ENCODE measurements at regions not wholly inside any gene's neighbourhood (a gene's known extent, or its start where the extent isn't known, plus 50 kb on each side); places are given as distances from the start of the nearest gene placed in this dataset.

GRCh38 chr1:234865171-234866006 lies 255.4 kb upstream of the IRF2BP2 start:
- H3K9ac ChIP-seq (ENCODE audit: extremely low read depth, insufficient read length, low read length), result no peak overlapping the region
- H3K4me1 Mint-ChIP-seq, result 0 out of 4 replicates have a peak, but pooled peaks cover 2 to 5% of the 10 kb centered on the region in 2 experiments
- DNase-seq, result no peak

More at GRCh38 chr1:234865171-234866006, 255.4 kb upstream of the IRF2BP2 start:
- Histone ChIP-seq H3K56ac (ENCODE audit: insufficient read length, low read depth, low read length) (no peak overlapping the region), H3K14ac (ENCODE audit: insufficient read depth, low read length) (no peak overlapping the region), H2AFZ (ENCODE audit: low read length) (no peak overlapping the region), H2BK15ac (ENCODE audit: low read depth, low read length) (no peak overlapping the region), H3K27me3 (ENCODE audit: insufficient read depth, low read length) (no peaks in the 10 kb centered on the region), H2BK5ac (ENCODE audit: insufficient read length, low read length) (no peak overlapping the region), H3K79me2 (ENCODE audit: insufficient read depth, low read length) (no peaks in the 10 kb centered on the region), H4K91ac (ENCODE audit: insufficient read length, low read depth, low read length) (no peak overlapping the region), H3K4me2 (ENCODE audit: insufficient read depth, insufficient read length, low read length) (no peak overlapping the region), H3K23ac (ENCODE audit: insufficient read length, low read depth, low read length) (no peak overlapping the region), H2BK20ac (ENCODE audit: low read depth, low read length, poor library complexity, severe bottlenecking) (no peak overlapping the region), H3K4me1 (ENCODE audit: insufficient read depth, low read length) (no peaks in the 10 kb centered on the region), H3K4ac (ENCODE audit: low read depth, low read length) (no peak overlapping the region), H3K23me2 (ENCODE audit: insufficient read length, low read depth, low read length, poor library complexity, severe bottlenecking) (no peaks in the 10 kb centered on the region), H2AK5ac (ENCODE audit: insufficient read length, low read length) (no peak overlapping the region), H2BK12ac (ENCODE audit: insufficient read length, low read depth, low read length) (no peak overlapping the region), H3K9me3 (ENCODE audit: control insufficient read depth, low read depth, low read length) (no peaks in the 10 kb centered on the region), H4K5ac (ENCODE audit: insufficient read length, low read depth, low read length) (no peak overlapping the region), H4K8ac (replicated peaks; ENCODE audit: insufficient read length, low read depth, low read length) (no peak overlapping the region), H3K18ac (ENCODE audit: insufficient read length, low read depth, low read length) (no peak overlapping the region), H2BK120ac (ENCODE audit: low read depth, low read length, poor library complexity, severe bottlenecking) (no peak overlapping the region), H4K20me1 (ENCODE audit: control insufficient read depth, insufficient read depth, insufficient read length) (no peaks in the 10 kb centered on the region), H3T11ph (ENCODE audit: low read length) (no peak overlapping the region), H3K27ac (ENCODE audit: insufficient read length, low read depth, low read length) (no peak overlapping the region), H3K79me1 (ENCODE audit: insufficient read depth, low read depth, low read length, poor library complexity, severe bottlenecking) (no peaks in the 10 kb centered on the region)
- peaks cover 0 to 4% (median 2%) of the 10 kb centered on the region in 3 experiments; a peak in 4 of 7 replicates for H3K36me3 Mint-ChIP-seq (ENCODE audit: insufficient read depth in 1 of 3, low read depth in 3 of 3)
- peaks cover 2 to 3% of the 10 kb centered on the region in 2 experiments; a peak in 3 of 5 replicates for H3K9me3 Mint-ChIP-seq
- peaks cover 7% of the 10 kb centered on the region for H3K27me3 Mint-ChIP-seq (ENCODE audit: low read depth)
- TF ChIP-seq, protein P1, sequence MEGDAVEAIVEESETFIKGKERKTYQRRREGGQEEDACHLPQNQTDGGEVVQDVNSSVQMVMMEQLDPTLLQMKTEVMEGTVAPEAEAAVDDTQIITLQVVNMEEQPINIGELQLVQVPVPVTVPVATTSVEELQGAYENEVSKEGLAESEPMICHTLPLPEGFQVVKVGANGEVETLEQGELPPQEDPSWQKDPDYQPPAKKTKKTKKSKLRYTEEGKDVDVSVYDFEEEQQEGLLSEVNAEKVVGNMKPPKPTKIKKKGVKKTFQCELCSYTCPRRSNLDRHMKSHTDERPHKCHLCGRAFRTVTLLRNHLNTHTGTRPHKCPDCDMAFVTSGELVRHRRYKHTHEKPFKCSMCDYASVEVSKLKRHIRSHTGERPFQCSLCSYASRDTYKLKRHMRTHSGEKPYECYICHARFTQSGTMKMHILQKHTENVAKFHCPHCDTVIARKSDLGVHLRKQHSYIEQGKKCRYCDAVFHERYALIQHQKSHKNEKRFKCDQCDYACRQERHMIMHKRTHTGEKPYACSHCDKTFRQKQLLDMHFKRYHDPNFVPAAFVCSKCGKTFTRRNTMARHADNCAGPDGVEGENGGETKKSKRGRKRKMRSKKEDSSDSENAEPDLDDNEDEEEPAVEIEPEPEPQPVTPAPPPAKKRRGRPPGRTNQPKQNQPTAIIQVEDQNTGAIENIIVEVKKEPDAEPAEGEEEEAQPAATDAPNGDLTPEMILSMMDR (conservative IDR thresholded peaks at IDR 0.05), result peak; percentile 15; the same call in 1 of the 3 replicates
- H3K27ac Mint-ChIP-seq, result no peak overlapping the region; a peak in 1 of 7 replicates
- no peak overlapping the region for H3K4me3 Mint-ChIP-seq
- WGBS (ENCODE audit: extremely low coverage, insufficient read length, low lambda C conversion rate), result no CpG with 5 or more reads among the region's 7 CpGs

Data from H9 (cell line).